GM19035 (cell line): ENCODE measurements at regions not wholly inside any gene's neighbourhood (a gene's known extent, or its start where the extent isn't known, plus 50 kb on each side); places are given as distances from the start of the nearest gene placed in this dataset.

Experiments
- ATAC-seq: cut with Tn5 transposase; IDR thresholded peaks from one replicate; pipeline ENCODE4 v1.9.1; 2021; ENCODE audit not compliant: unreplicated experiment

GRCh38 chr19:28020619-28021258 lies 1192.2 kb downstream of the UQCRFS1 start:
- ATAC-seq = no peak

DNA sequence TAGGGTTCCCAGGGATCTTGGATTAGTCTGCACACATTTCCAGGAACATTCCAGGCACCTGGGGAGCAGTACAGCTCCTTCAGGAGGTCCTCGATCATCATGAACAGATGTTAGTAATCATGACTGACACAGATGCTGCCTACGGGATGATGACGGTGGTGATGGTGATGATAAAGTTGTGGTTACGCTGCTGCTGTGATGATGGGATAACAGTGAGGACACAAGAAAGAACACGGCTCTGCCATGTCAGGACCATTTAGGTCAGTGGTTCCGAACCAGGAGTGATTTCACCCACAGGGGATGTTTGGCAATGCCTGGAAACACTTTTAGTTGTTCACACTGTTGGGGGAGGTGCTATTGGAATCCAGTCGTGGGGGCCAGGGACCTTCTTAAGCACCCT lies 1193.0 kb downstream of the UQCRFS1 start:
- no peak for ATAC-seq

- ATAC-seq = no peak
Measured at GRCh38 chr19:28019371-28019770, 1193.6 kb downstream of the UQCRFS1 start.

DNA sequence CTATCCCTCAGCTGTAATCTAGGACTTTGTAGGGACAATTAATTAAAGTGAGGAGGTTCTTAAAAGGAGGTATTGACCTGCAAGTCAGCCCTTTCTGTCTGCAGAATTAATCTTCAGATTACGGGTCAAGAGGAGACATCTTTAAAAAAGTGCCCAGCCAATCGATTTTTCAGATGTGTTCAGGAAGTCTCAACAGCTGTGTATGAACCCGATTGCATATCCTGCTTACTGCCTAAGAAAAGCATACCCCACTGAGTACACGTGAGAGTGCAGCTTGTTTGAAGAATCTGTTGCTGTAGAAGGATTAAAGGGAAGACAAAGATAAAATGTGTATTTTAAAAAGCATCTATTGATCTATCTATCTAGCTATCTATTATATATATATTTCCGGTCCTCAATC lies 1194.5 kb downstream of the UQCRFS1 start:
- no peak for ATAC-seq

- ATAC-seq = no peak
Measured at GRCh38 chr19:28014615-28015405, 1198.1 kb downstream of the UQCRFS1 start.

- no peak for ATAC-seq
Measured at GRCh38 chr19:28012361-28012760, 1200.6 kb downstream of the UQCRFS1 start.

- ATAC-seq = no peak
Measured at GRCh38 chr19:28010656-28011055, 1202.3 kb downstream of the UQCRFS1 start.

GRCh38 chr19:28009696-28010095 lies 1203.3 kb downstream of the UQCRFS1 start:
- ATAC-seq = no peak

DNA sequence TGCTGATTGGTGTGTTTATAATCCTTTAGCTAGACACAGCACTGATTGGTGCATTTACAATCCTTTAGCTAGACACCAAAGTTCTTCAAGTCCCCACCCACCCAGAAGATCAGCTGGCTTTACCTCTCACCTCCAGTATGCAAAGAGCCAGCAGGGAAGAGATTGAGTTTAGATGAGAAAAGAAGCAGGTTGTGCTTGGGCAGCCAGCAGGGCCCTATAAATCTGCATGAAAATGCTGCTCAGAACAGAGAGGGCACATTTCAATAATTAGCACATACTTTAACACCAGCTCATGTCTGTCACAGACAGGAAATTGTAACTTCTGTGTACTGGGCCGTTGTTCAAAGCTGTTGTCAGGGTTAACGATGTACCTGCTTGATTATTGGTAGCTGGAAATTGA lies 1204.3 kb downstream of the UQCRFS1 start:
- ATAC-seq = no peak

- ATAC-seq = no peak
Measured at GRCh38 chr19:28003543-28003942, 1209.4 kb downstream of the UQCRFS1 start.

GRCh38 chr19:27997069-27997468 lies 1215.9 kb downstream of the UQCRFS1 start:
- ATAC-seq = no peak

DNA sequence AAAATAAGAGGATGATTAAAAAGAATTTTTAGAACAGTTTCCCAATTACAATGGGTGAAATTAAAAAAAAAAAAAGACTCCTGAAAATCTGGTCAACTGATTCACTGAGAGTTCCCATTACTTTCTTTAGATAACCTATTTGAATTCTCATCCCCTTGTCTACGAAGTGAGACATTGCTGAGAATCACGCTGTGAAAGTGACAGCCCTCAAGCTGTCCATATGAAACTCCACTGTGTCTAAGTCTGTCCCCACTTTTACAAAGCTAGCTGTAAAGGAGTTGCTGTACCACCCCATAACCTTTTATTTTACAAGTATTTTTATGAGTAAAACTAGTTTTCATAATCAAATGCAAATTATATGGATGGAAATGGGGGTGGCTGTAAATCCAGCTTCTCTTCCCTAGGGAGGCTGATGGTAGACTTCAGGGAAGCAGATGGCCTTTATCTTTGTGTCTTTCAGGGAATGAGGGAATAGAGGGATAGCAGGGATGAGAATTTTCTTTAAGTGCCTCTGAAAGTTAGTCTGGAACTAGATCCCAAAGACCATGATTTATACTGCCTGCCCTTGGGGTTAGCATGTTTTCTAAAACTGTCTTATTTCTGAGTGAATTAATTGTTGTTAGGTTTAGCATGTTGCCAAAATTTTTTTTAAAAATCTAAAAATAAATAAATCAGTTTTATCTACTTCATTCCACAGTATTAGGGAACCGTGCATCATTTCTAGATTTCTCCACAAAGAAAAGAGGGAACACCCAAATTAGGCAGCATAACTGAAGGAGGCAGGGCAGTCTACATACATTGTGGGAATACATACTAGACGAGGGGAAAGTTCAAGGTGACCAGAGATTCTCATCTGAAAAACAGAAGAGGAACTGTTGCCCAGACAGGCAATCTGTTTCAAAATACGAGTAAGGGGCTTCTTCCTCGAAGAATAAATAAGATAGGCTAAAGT lies 1219.1 kb downstream of the UQCRFS1 start:
- ATAC-seq = no peak

DNA sequence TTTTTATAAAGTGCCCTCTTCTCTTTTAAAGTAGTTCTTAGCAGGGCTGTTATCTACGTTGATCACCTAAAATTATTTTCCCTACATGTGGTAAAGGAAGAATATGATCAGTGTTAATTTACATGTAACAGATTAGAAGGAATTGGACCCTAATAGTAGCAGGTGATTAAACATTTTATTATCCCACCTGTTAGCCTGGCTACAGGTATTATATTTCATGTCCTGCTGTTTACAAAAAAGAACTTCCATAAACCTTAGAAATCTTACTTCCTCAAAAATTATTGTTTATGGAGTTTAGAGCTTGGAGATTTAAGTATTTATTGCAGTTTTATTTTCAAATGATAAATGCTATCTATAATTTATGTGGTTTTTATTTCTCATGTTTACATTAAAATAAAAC lies 1226.7 kb downstream of the UQCRFS1 start:
- no peak for ATAC-seq

- ATAC-seq = no peak
Measured at GRCh38 chr19:27975419-27976005, 1237.4 kb downstream of the UQCRFS1 start.

DNA sequence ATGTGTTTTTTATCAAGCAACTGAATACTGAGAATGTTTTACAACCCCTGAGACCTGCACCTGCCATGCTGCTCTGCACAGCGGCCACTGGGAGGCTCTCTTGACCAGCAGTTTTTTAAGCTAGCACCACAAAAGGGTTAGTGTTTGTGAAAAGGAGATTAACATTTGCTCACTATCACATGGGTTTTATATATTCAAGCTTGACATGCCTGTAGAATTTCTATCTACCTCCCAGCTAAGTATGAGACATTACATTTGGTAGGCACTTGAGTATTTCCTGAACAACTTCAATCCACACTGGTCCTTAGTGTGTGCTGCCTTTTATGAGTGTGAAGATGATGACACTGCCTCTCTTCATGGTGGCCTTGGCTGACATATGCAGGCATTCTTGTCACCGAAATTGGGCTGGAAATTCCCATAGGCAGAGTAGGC lies 1238.9 kb downstream of the UQCRFS1 start:
- no peak for ATAC-seq

DNA sequence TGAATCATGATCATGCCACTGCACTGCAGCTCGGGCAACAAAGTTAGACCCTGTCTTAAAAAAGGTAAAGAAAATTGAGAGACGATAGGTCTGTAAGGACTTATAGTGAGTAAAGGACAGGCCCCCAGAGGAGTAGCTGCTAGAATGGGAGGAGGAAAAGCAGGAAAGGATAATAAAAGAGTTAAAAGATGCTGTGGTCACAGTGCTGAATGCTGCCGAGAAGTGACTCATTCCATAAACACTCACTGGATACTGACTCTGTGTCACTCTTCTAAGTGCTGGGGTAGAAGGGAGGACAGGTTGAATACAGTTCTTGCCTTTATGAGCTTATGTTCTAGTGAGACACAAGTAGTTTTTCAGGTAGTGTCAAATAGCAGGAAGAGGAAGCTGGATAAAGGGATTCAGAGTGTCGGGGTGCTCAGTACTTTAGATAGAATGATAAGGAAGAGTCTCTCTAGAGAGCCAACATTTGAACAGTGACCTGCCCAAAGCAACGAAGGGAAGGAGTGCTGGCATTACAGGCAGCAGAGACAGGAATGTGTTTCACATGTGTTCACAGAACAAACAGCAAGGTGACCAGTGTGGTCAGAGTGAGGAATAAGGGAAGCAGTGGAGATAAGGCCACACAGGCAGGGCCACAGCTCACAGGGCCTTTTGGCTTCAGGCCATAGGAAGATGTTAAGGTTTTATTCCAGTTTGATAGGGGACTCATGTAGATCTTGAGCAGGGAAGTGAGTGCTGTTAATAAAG lies 1240.5 kb downstream of the UQCRFS1 start:
- no peak for ATAC-seq

DNA sequence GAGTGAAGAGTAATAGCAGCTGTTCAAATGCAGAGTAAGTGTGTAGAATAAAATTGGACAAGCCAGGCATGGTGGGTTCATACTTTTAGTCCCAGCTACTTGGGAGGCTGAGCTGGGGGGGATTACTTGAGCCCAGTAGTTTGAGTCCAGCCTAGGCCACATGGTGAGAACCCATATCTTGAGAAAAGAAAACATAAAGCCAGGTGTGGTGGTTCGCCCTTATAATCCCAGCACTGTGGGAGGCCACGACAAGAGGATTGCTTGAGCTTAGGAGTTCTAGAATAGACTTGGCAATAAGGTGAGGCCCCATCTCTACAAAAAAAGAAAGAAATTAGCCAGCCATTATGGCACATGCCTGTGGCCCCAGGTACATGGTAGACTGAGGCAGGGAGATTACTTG lies 1241.1 kb downstream of the UQCRFS1 start:
- no peak for ATAC-seq

- no peak for ATAC-seq
Measured at GRCh38 chr19:27971071-27971470, 1241.9 kb downstream of the UQCRFS1 start.

DNA sequence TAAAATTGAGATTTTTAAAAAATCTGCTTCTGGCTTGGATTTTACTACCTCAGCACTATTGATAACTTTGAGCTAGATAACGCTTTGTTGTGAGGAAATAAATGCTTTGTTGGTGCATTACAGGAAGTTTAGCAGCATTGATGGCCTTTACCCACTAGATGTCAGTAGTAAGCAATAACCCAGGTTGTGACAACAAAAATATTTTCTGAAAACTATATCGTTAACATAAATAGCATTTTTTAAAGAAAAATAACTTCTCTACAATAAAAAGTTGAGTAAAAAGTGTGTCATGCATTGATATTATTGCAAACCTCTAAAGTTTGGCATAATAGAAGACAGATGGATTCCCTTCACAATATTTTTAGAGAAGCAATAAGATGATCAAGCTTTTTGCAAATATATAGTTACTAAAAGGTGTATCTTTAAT lies 1246.5 kb downstream of the UQCRFS1 start:
- ATAC-seq = no peak

GRCh38 chr19:27964185-27964584 lies 1248.8 kb downstream of the UQCRFS1 start:
- ATAC-seq = no peak
